ENCODE measurements at regions not wholly inside any gene's neighbourhood (a gene's known extent, or its start where the extent isn't known, plus 50 kb on each side); places are given as distances from the start of the nearest gene placed in this dataset.

- no peaks in the 10 kb centered on the region for H3K9me3 ChIP-seq (replicated peaks; ENCODE audit: insufficient read depth, low read length)
- no peaks in the 10 kb centered on the region for H3K36me3 ChIP-seq (replicated peaks; ENCODE audit: insufficient read depth, low read length)
- H3K27ac ChIP-seq (ENCODE audit: low read length), result no peak overlapping the region
- no peak overlapping the region for H3K4me3 ChIP-seq (ENCODE audit: low read length)
- H3K4me2 ChIP-seq (ENCODE audit: low read depth, low read length), result no peak overlapping the region
- H3K79me2 ChIP-seq (ENCODE audit: low read length), result no peaks in the 10 kb centered on the region
- no peaks in the 10 kb centered on the region for H4K20me1 ChIP-seq (ENCODE audit: insufficient read depth, low read length)
- no peak for DNase-seq
- no peaks in the 10 kb centered on the region for H3F3A ChIP-seq (ENCODE audit: insufficient read depth, low read length)
- H3K4me1 ChIP-seq (ENCODE audit: low read length), result no peaks in the 10 kb centered on the region
- no peaks in the 10 kb centered on the region for H3K9me2 ChIP-seq (replicated peaks; ENCODE audit: insufficient read depth, low read length)
- no peaks in the 10 kb centered on the region for H3K27me3 ChIP-seq (replicated peaks; ENCODE audit: insufficient read depth, low read length)
- TF ChIP-seq EZH2phosphoT487 (IDR thresholded peaks at IDR 0.05; ENCODE audit: low read length), result no peak
- TF ChIP-seq CTCF (IDR thresholded peaks at IDR 0.05; ENCODE audit: low read length), result no peak
- no peak overlapping the region for H2AFZ ChIP-seq (ENCODE audit: low read length)
- H3K9ac ChIP-seq (ENCODE audit: low read length), result no peak overlapping the region
These were observed 275.7 kb upstream of the DAB2 start for GRCh38 chr5:39700523-39700922.

- Histone ChIP-seq H3K27me3 (replicated peaks; ENCODE audit: insufficient read depth, low read length) (no peaks in the 10 kb centered on the region), H3K9me2 (replicated peaks; ENCODE audit: insufficient read depth, low read length) (no peaks in the 10 kb centered on the region), H3K36me3 (replicated peaks; ENCODE audit: insufficient read depth, low read length) (no peaks in the 10 kb centered on the region), H3K9ac (ENCODE audit: low read length) (no peak overlapping the region), H3K27ac (ENCODE audit: low read length) (no peak overlapping the region), H2AFZ (ENCODE audit: low read length) (no peak overlapping the region), H3K4me1 (ENCODE audit: low read length) (no peaks in the 10 kb centered on the region), H3K9me3 (replicated peaks; ENCODE audit: insufficient read depth, low read length) (no peaks in the 10 kb centered on the region), H4K20me1 (ENCODE audit: insufficient read depth, low read length) (no peaks in the 10 kb centered on the region), H3K79me2 (ENCODE audit: low read length) (no peaks in the 10 kb centered on the region), H3F3A (ENCODE audit: insufficient read depth, low read length) (no peaks in the 10 kb centered on the region), H3K4me2 (ENCODE audit: low read depth, low read length) (no peak overlapping the region), H3K4me3 (ENCODE audit: low read length) (no peak overlapping the region)
- TF ChIP-seq EZH2 (optimal IDR thresholded peaks at IDR 0.05; ENCODE audit: low read depth, low read length) (no peak), CTCF (IDR thresholded peaks at IDR 0.05; ENCODE audit: low read length) (no peak), EZH2phosphoT487 (IDR thresholded peaks at IDR 0.05; ENCODE audit: low read length) (no peak)
- DNase-seq, result no peak
These were observed 274.2 kb upstream of the DAB2 start for GRCh38 chr5:39698838-39699560.

- no peak overlapping the region for H3K27ac ChIP-seq (ENCODE audit: low read length)
- H3K27me3 ChIP-seq (replicated peaks; ENCODE audit: insufficient read depth, low read length), result no peaks in the 10 kb centered on the region
- no peak for TF ChIP-seq EZH2 (optimal IDR thresholded peaks at IDR 0.05; ENCODE audit: low read depth, low read length)
- TF ChIP-seq CTCF (IDR thresholded peaks at IDR 0.05; ENCODE audit: low read length), result no peak
- TF ChIP-seq EZH2phosphoT487 (IDR thresholded peaks at IDR 0.05; ENCODE audit: low read length), result no peak
These were observed 273.1 kb upstream of the DAB2 start for GRCh38 chr5:39697881-39698280.

More at GRCh38 chr5:39697881-39698280, 273.1 kb upstream of the DAB2 start:
- no peaks in the 10 kb centered on the region for H3K9me3 ChIP-seq (replicated peaks; ENCODE audit: insufficient read depth, low read length)
- no peaks in the 10 kb centered on the region for H4K20me1 ChIP-seq (ENCODE audit: insufficient read depth, low read length)
- no peak overlapping the region for H3K4me3 ChIP-seq (ENCODE audit: low read length)
- H3K4me2 ChIP-seq (ENCODE audit: low read depth, low read length), result no peak overlapping the region
- H3K9me2 ChIP-seq (replicated peaks; ENCODE audit: insufficient read depth, low read length), result no peaks in the 10 kb centered on the region
- H3K79me2 ChIP-seq (ENCODE audit: low read length), result no peaks in the 10 kb centered on the region
- no peaks in the 10 kb centered on the region for H3F3A ChIP-seq (ENCODE audit: insufficient read depth, low read length)
- no peak overlapping the region for H2AFZ ChIP-seq (ENCODE audit: low read length)
- no peak overlapping the region for H3K9ac ChIP-seq (ENCODE audit: low read length)
- H3K36me3 ChIP-seq (replicated peaks; ENCODE audit: insufficient read depth, low read length), result no peaks in the 10 kb centered on the region
- no peaks in the 10 kb centered on the region for H3K4me1 ChIP-seq (ENCODE audit: low read length)
- no peak for DNase-seq

Data from MM.1S (cell line).